GM12878 (cell line): ENCODE measurements at regions not wholly inside any gene's neighbourhood (a gene's known extent, or its start where the extent isn't known, plus 50 kb on each side); places are given as distances from the start of the nearest gene placed in this dataset.

Experiments used
- BCL11A ChIP-seq: IDR thresholded peaks from 2 replicates; pipeline ENCODE4 v1.6.1; 2011; ENCODE audit warnings: low read depth, low read length
- CBX3 ChIP-seq: fragments of 200-600 bp; sonication (generic); IDR thresholded peaks from 2 replicates; pipeline ENCODE4 v1.6.1; 2016; ENCODE audit warnings: low read depth, borderline replicate concordance
- CHD4 ChIP-seq: fragments of 200-600 bp; sonication (generic); IDR thresholded peaks from 2 replicates; pipeline ENCODE4 v1.6.1; 2016; ENCODE audit warnings: mild to moderate bottlenecking
- MTA3 ChIP-seq: IDR thresholded peaks from 2 replicates; pipeline ENCODE4 v1.6.1; 2012; ENCODE audit warnings: low read length, inconsistent platforms, borderline replicate concordance
- NFYB ChIP-seq: IDR thresholded peaks from 2 replicates; pipeline ENCODE4 v1.6.1; 2011; ENCODE audit warnings: low read depth, mild to moderate bottlenecking, low read length, improper control_type of control experiment, moderate library complexity; ENCODE audit not compliant: insufficient read depth
- POLR2A ChIP-seq: IDR thresholded peaks from 2 replicates; pipeline ENCODE4 v1.6.1; 2011; ENCODE audit warnings: low read depth, mild to moderate bottlenecking, low read length
- RFX5 ChIP-seq: IDR thresholded peaks from 2 replicates; pipeline ENCODE4 v1.6.1; 2011; ENCODE audit warnings: low read depth, low read length, improper control_type of control experiment
- TCF12 ChIP-seq: IDR thresholded peaks from 2 replicates; pipeline ENCODE4 v1.6.1; 2011; ENCODE audit warnings: low read depth, mild to moderate bottlenecking, low read length
- YBX1 ChIP-seq: fragments of 450-650 bp; IDR thresholded peaks from 2 replicates; pipeline ENCODE4 v1.6.1; 2016; ENCODE audit warnings: antibody characterized with exemption
- TF ChIP-seq, protein P1 (sequence below): fragments of 450-650 bp; IDR thresholded peaks from 2 replicates; pipeline ENCODE4 v1.6.1; 2017; ENCODE audit warnings: mild to moderate bottlenecking, moderate library complexity
- TF ChIP-seq, protein P2 (sequence below), 3 experiments: IDR thresholded peaks in 2 of 3; conservative IDR thresholded peaks in 1 of 3; 2 replicates each; pipeline ENCODE4 v1.5.1; 2011; ENCODE audit warnings: low read depth in 3 of 3, low read length in 3 of 3, mild to moderate bottlenecking in 3 of 3, control low read depth in 2 of 3, moderate library complexity in 2 of 3, inconsistent platforms in 1 of 3, mixed read lengths in 1 of 3; ENCODE audit not compliant: control insufficient read depth in 2 of 3, insufficient read depth in 1 of 3; ENCODE audit errors: extremely low read depth in 1 of 3

DNA sequence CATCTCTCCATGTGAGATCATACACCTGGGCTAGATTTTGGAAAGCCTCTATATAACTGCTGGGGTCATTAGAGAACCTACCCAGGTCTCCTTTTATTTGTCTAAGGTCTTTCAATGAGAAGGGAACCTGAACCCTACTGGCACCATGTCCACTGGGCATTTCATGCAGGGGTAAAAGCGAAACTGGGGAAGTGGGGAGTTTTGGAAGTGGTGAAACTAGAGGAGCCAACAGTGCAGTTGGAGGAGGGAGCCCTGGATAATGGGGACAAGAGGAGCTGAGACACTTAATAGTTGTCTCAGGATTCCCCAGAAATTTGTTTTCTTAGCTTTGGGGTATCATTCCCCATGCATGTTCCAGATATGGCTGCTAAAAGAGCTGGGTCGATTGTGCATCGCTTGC, 169.0 kb upstream of the NREP start:
- TF ChIP-seq POLR2A, result no peak
- no peak for TF ChIP-seq NFYB
- no peak for TF ChIP-seq BCL11A
- TF ChIP-seq, protein P1, sequence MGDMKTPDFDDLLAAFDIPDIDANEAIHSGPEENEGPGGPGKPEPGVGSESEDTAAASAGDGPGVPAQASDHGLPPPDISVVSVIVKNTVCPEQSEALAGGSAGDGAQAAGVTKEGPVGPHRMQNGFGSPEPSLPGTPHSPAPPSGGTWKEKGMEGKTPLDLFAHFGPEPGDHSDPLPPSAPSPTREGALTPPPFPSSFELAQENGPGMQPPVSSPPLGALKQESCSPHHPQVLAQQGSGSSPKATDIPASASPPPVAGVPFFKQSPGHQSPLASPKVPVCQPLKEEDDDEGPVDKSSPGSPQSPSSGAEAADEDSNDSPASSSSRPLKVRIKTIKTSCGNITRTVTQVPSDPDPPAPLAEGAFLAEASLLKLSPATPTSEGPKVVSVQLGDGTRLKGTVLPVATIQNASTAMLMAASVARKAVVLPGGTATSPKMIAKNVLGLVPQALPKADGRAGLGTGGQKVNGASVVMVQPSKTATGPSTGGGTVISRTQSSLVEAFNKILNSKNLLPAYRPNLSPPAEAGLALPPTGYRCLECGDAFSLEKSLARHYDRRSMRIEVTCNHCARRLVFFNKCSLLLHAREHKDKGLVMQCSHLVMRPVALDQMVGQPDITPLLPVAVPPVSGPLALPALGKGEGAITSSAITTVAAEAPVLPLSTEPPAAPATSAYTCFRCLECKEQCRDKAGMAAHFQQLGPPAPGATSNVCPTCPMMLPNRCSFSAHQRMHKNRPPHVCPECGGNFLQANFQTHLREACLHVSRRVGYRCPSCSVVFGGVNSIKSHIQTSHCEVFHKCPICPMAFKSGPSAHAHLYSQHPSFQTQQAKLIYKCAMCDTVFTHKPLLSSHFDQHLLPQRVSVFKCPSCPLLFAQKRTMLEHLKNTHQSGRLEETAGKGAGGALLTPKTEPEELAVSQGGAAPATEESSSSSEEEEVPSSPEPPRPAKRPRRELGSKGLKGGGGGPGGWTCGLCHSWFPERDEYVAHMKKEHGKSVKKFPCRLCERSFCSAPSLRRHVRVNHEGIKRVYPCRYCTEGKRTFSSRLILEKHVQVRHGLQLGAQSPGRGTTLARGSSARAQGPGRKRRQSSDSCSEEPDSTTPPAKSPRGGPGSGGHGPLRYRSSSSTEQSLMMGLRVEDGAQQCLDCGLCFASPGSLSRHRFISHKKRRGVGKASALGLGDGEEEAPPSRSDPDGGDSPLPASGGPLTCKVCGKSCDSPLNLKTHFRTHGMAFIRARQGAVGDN, result no peak
- no peak for TF ChIP-seq CBX3
- TF ChIP-seq RFX5, result no peak
- TF ChIP-seq, protein P2, sequence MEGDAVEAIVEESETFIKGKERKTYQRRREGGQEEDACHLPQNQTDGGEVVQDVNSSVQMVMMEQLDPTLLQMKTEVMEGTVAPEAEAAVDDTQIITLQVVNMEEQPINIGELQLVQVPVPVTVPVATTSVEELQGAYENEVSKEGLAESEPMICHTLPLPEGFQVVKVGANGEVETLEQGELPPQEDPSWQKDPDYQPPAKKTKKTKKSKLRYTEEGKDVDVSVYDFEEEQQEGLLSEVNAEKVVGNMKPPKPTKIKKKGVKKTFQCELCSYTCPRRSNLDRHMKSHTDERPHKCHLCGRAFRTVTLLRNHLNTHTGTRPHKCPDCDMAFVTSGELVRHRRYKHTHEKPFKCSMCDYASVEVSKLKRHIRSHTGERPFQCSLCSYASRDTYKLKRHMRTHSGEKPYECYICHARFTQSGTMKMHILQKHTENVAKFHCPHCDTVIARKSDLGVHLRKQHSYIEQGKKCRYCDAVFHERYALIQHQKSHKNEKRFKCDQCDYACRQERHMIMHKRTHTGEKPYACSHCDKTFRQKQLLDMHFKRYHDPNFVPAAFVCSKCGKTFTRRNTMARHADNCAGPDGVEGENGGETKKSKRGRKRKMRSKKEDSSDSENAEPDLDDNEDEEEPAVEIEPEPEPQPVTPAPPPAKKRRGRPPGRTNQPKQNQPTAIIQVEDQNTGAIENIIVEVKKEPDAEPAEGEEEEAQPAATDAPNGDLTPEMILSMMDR (IDR thresholded peaks at IDR 0.05 in 2 of 3, conservative IDR thresholded peaks at IDR 0.05 in 1 of 3; ENCODE audit: control insufficient read depth in 2 of 3, extremely low read depth in 1 of 3, insufficient read depth in 1 of 3, low read depth in 3 of 3, low read length in 3 of 3), result no peak
- no peak for TF ChIP-seq YBX1
- no peak for TF ChIP-seq MTA3
- TF ChIP-seq TCF12, result no peak
- no peak for TF ChIP-seq CHD4
